ENCODE measurements at regions not wholly inside any gene's neighbourhood (a gene's known extent, or its start where the extent isn't known, plus 50 kb on each side); places are given as distances from the start of the nearest gene placed in this dataset.

- Histone ChIP-seq H3K56ac (ENCODE audit: insufficient read length, low read depth, low read length) (no peak overlapping the region), H2BK15ac (ENCODE audit: low read depth, low read length) (no peak overlapping the region), H3K23ac (ENCODE audit: insufficient read length, low read depth, low read length) (no peak overlapping the region), H3K4me2 (ENCODE audit: insufficient read depth, insufficient read length, low read length) (no peak overlapping the region), H4K91ac (ENCODE audit: insufficient read length, low read depth, low read length) (no peak overlapping the region), H2AK5ac (ENCODE audit: insufficient read length, low read length) (no peak overlapping the region), H3K27ac (ENCODE audit: insufficient read length, low read depth, low read length) (no peak overlapping the region), H3K18ac (ENCODE audit: insufficient read length, low read depth, low read length) (no peak overlapping the region), H3K27me3 (ENCODE audit: insufficient read depth, low read length) (no peaks in the 10 kb centered on the region), H3K79me2 (ENCODE audit: insufficient read depth, low read length) (no peaks in the 10 kb centered on the region), H2BK20ac (ENCODE audit: low read depth, low read length, poor library complexity, severe bottlenecking) (no peak overlapping the region), H3K14ac (ENCODE audit: insufficient read depth, low read length) (no peak overlapping the region), H2BK5ac (ENCODE audit: insufficient read length, low read length) (no peak overlapping the region), H3K79me1 (ENCODE audit: insufficient read depth, low read depth, low read length, poor library complexity, severe bottlenecking) (no peaks in the 10 kb centered on the region), H2BK120ac (ENCODE audit: low read depth, low read length, poor library complexity, severe bottlenecking) (no peak overlapping the region), H3T11ph (ENCODE audit: low read length) (no peak overlapping the region), H3K9ac (ENCODE audit: extremely low read depth, insufficient read length, low read length) (no peak overlapping the region), H3K23me2 (ENCODE audit: insufficient read length, low read depth, low read length, poor library complexity, severe bottlenecking) (no peaks in the 10 kb centered on the region), H2BK12ac (ENCODE audit: insufficient read length, low read depth, low read length) (no peak overlapping the region), H2AFZ (ENCODE audit: low read length) (no peak overlapping the region), H3K4ac (ENCODE audit: low read depth, low read length) (no peak overlapping the region), H4K5ac (ENCODE audit: insufficient read length, low read depth, low read length) (no peak overlapping the region), H3K4me1 (ENCODE audit: insufficient read depth, low read length) (peaks cover 6% of the 10 kb centered on the region; the same call in 1 of the 2 replicates), H3K9me3 (ENCODE audit: control insufficient read depth, low read depth, low read length) (no peaks in the 10 kb centered on the region), H4K20me1 (ENCODE audit: control insufficient read depth, insufficient read depth, insufficient read length) (no peaks in the 10 kb centered on the region), H4K8ac (replicated peaks; ENCODE audit: insufficient read length, low read depth, low read length) (no peak overlapping the region)
- Mint-ChIP-seq H3K4me1 (peaks cover 51 to 57% of the 10 kb centered on the region in 2 experiments), H3K9me3 (peaks cover 18% of the 10 kb centered on the region in 2 experiments), H3K27me3 (ENCODE audit: low read depth) (no peaks in the 10 kb centered on the region), H3K36me3 (ENCODE audit: insufficient read depth in 1 of 3, low read depth in 3 of 3) (peaks cover 16 to 34% (median 20%) of the 10 kb centered on the region in 3 experiments), H3K27ac (no peak overlapping the region), H3K4me3 (no peak overlapping the region)
- no peak for DNase-seq
- WGBS (ENCODE audit: extremely low coverage, insufficient read length, low lambda C conversion rate) = no CpG with 5 or more reads among the region's 1 CpG
- TF ChIP-seq, protein P1, sequence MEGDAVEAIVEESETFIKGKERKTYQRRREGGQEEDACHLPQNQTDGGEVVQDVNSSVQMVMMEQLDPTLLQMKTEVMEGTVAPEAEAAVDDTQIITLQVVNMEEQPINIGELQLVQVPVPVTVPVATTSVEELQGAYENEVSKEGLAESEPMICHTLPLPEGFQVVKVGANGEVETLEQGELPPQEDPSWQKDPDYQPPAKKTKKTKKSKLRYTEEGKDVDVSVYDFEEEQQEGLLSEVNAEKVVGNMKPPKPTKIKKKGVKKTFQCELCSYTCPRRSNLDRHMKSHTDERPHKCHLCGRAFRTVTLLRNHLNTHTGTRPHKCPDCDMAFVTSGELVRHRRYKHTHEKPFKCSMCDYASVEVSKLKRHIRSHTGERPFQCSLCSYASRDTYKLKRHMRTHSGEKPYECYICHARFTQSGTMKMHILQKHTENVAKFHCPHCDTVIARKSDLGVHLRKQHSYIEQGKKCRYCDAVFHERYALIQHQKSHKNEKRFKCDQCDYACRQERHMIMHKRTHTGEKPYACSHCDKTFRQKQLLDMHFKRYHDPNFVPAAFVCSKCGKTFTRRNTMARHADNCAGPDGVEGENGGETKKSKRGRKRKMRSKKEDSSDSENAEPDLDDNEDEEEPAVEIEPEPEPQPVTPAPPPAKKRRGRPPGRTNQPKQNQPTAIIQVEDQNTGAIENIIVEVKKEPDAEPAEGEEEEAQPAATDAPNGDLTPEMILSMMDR (conservative IDR thresholded peaks at IDR 0.05) = no peak
Observed at GRCh38 chr13:50382511-50382910, 367.3 kb downstream of the KCNRG start.

All from H9 (cell line).